ENCODE measurements at regions not wholly inside any gene's neighbourhood (a gene's known extent, or its start where the extent isn't known, plus 50 kb on each side); places are given as distances from the start of the nearest gene placed in this dataset.
A peak's percentile ranks its signal among the peaks of the same experiment; 100 is the strongest.

DNA sequence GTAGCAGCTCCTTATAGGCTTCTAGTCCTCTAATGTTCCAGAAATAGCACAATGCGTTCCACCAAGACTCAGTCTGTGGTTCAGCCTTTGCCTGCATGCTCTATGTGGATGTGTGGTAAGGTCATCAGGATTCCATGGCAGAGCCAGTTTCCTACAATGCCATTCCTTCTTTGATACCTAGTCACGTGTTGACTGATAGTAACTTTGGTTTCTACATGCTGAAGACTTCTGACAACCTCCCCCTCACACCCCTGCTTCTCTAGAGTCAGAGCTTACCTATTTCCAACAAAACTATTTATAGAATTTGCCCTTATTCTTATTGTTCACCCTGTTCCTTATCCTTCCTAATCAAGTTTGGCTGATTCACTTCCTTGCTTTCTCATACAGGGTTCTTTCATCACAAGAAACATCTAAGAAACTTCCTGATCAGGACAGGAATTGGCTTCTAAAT is 81.1 kb downstream of the CT47B1 start:
- no peak for DNase-seq
- Histone ChIP-seq H3K9me3 (no peaks in the 10 kb centered on the region), H3K27me3 (no peaks in the 10 kb centered on the region), H3K4me1 (no peaks in the 10 kb centered on the region), H3K27ac (no peak overlapping the region), H3K36me3 (no peaks in the 10 kb centered on the region), H3K4me3 (no peak overlapping the region)
- TF ChIP-seq POLR2A (IDR thresholded peaks at IDR 0.05) = no peak
- TF ChIP-seq, protein P1, sequence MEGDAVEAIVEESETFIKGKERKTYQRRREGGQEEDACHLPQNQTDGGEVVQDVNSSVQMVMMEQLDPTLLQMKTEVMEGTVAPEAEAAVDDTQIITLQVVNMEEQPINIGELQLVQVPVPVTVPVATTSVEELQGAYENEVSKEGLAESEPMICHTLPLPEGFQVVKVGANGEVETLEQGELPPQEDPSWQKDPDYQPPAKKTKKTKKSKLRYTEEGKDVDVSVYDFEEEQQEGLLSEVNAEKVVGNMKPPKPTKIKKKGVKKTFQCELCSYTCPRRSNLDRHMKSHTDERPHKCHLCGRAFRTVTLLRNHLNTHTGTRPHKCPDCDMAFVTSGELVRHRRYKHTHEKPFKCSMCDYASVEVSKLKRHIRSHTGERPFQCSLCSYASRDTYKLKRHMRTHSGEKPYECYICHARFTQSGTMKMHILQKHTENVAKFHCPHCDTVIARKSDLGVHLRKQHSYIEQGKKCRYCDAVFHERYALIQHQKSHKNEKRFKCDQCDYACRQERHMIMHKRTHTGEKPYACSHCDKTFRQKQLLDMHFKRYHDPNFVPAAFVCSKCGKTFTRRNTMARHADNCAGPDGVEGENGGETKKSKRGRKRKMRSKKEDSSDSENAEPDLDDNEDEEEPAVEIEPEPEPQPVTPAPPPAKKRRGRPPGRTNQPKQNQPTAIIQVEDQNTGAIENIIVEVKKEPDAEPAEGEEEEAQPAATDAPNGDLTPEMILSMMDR (IDR thresholded peaks at IDR 0.05) = no peak
- intact Hi-C loops (cut with DNase I; ENCODE audit: low total_unique reads) = no loop called here

DNA sequence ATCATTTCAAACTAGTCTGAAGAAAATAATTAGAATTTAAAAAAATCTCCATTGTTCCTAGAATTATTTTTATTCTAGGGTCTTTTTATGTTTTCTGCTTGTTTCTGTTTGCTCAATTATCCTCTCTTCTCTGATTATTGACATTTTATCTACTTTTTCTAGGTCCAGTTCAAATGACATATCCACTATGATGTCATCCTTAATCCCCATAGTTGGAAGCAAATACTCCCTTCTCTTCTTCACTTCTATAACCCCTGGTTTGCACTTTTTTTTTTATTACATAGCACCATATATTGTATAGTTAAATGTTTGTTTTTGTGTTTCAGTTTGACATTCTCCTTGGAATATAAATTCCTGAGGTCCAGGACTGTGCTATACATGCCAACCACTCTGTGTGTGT is 82.6 kb downstream of the CT47B1 start:
- intact Hi-C loops (cut with DNase I; ENCODE audit: low total_unique reads) = no loop called here
- no peak for DNase-seq
- Histone ChIP-seq H3K9me3 (no peaks in the 10 kb centered on the region), H3K27me3 (no peaks in the 10 kb centered on the region), H3K4me1 (no peaks in the 10 kb centered on the region), H3K36me3 (no peaks in the 10 kb centered on the region), H3K4me3 (no peak overlapping the region), H3K27ac (no peak overlapping the region)
- TF ChIP-seq, protein P1 (IDR thresholded peaks at IDR 0.05) = no peak
- TF ChIP-seq POLR2A (IDR thresholded peaks at IDR 0.05) = no peak

DNA sequence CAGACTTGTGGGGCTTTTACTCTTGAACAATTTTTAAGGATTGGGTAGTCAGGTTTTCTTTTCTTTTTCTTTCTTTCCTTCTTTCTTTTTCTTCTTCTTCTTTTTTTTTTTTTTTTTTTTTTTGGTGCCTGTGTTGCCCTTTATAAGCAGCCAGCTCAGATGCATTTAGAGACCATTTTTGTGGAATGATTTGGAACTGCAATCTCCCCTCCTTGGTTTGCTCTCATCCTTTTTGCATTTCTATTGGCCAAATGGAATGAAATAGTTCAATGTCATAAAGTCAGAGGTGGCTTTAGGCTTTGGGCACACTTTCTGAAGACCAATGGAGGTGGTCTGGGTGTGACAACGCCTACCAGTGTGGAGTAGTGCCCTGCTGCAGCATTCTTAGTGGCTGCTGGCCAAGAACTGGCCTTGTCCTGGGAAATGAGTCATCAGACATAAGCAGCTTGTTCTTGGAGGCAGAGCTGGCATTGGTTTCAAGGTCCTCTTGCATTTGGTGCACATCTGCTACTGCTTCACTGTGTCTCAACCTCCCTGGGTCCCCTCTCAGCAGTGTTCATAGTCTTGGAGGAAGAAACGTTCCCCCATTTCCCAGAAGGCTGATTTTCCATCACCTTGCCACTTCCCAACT is 84.5 kb downstream of the CT47B1 start:
- Histone ChIP-seq H3K27me3 (no peaks in the 10 kb centered on the region), H3K27ac (no peak overlapping the region), H3K4me3 (no peak overlapping the region), H3K4me1 (no peaks in the 10 kb centered on the region), H3K9me3 (no peaks in the 10 kb centered on the region), H3K36me3 (no peaks in the 10 kb centered on the region)
- intact Hi-C loops (cut with DNase I; ENCODE audit: low total_unique reads) = no loop called here
- DNase-seq = peak; percentile 27 to 50
- TF ChIP-seq, protein P1 (IDR thresholded peaks at IDR 0.05) = no peak
- TF ChIP-seq POLR2A (IDR thresholded peaks at IDR 0.05) = no peak

DNA sequence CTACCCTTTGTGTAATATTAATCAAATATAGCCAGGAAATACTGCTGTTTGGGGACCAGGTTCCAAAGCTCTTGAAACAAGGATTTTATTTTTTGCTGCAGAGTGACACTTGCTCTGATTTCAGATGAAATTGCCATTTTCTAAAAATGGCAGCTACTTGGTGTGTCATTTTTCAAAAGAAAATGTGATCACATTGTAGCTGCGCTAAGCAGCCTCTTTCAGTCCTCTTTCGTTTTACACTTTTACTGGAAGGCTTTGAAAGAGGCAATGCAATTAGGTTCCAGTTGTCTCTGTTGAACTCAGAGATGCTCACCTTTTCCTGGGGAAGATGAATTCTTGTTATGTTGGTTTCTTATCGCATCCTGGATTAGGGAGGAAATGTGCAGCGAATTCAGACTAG is 85.1 kb downstream of the CT47B1 start:
- intact Hi-C loops (cut with DNase I; ENCODE audit: low total_unique reads) = no loop called here
- TF ChIP-seq, protein P1 (IDR thresholded peaks at IDR 0.05) = no peak
- no peak for TF ChIP-seq POLR2A (IDR thresholded peaks at IDR 0.05)

DNA sequence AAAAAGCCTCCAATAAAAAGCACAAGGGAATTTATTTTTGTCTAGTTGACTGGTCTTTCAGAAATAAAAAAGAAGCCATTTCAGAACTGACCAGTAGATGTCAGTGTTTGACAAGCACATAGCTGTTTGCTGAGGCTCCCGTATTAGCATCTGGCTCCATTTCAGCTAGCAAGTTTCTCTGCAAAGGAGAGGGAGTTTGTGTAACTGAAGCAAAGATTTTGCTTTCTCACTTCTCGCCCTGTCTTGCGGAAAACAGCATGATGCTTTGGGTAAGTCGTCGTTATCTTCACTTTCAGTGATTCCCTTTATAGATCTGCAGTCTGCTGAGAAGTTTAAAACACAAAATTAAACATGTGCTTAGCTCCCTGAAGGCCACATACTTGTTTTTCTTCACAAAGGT is 85.5 kb downstream of the CT47B1 start:
- Histone ChIP-seq H3K27ac (no peak overlapping the region), H3K9me3 (no peaks in the 10 kb centered on the region), H3K36me3 (no peaks in the 10 kb centered on the region), H3K4me3 (no peak overlapping the region), H3K4me1 (no peaks in the 10 kb centered on the region), H3K27me3 (no peaks in the 10 kb centered on the region)
- DNase-seq = peak; percentile 15 to 51
- TF ChIP-seq POLR2A (IDR thresholded peaks at IDR 0.05) = no peak
- TF ChIP-seq, protein P1 (IDR thresholded peaks at IDR 0.05) = peak; percentile 74 to 81 (median 78)
- intact Hi-C loops (cut with DNase I; ENCODE audit: low total_unique reads) = no loop called here

More for the DNA sequence above, 85.1 kb downstream of the CT47B1 start:
- Histone ChIP-seq H3K9me3 (no peaks in the 10 kb centered on the region), H3K27ac (no peak overlapping the region), H3K4me3 (peak overlapping the region in 1 of 2 donors; percentile 8), H3K4me1 (no peaks in the 10 kb centered on the region), H3K36me3 (no peaks in the 10 kb centered on the region), H3K27me3 (no peaks in the 10 kb centered on the region)
- DNase-seq = no peak
